ENCODE measurements at regions not wholly inside any gene's neighbourhood (a gene's known extent, or its start where the extent isn't known, plus 50 kb on each side); places are given as distances from the start of the nearest gene placed in this dataset.
"Not testable (repeated sequence)": the region's sequence is repeated elsewhere in the genome, so short reads cannot be mapped to it uniquely, and the experiment has no call there.

- DNase-seq (ENCODE audit: low read depth in 2 of 2), result no peak
Measured at GRCh38 chrX:22534643-22535042, 261.9 kb downstream of the CBLL2 start.

GRCh38 chrX:22536746-22537304 lies 264.1 kb downstream of the CBLL2 start:
- DNase-seq (ENCODE audit: low read depth in 2 of 2), result no peak

- no peak for DNase-seq (ENCODE audit: low read depth in 2 of 2)
Measured at GRCh38 chrX:22538580-22538979, 265.9 kb downstream of the CBLL2 start.

GRCh38 chrX:22541926-22542325 lies 269.2 kb downstream of the CBLL2 start:
- no peak for DNase-seq (ENCODE audit: low read depth in 2 of 2)

- DNase-seq (ENCODE audit: low read depth in 2 of 2), result no peak
Measured at GRCh38 chrX:22542641-22543040, 269.9 kb downstream of the CBLL2 start.

GRCh38 chrX:22559506-22559905 lies 286.8 kb downstream of the CBLL2 start:
- no peak for DNase-seq (ENCODE audit: low read depth in 2 of 2)

- no peak for DNase-seq (ENCODE audit: low read depth in 2 of 2)
Measured at GRCh38 chrX:22575161-22575845, 302.6 kb downstream of the CBLL2 start.

GRCh38 chrX:22577181-22577580 lies 304.5 kb downstream of the CBLL2 start:
- no peak for DNase-seq (ENCODE audit: low read depth in 2 of 2)

- DNase-seq (ENCODE audit: low read depth in 2 of 2), result no peak
Measured at GRCh38 chrX:22585831-22586230, 313.1 kb downstream of the CBLL2 start.

GRCh38 chrX:22589845-22590244 lies 317.1 kb downstream of the CBLL2 start:
- DNase-seq (ENCODE audit: low read depth in 2 of 2), result no peak

- no peak for DNase-seq (ENCODE audit: low read depth in 2 of 2)
Measured at GRCh38 chrX:22594766-22595165, 322.1 kb downstream of the CBLL2 start.

- DNase-seq (ENCODE audit: low read depth in 2 of 2), result no peak
Measured at GRCh38 chrX:22603060-22603459, 330.3 kb downstream of the CBLL2 start.

GRCh38 chrX:22609452-22609851 lies 336.7 kb downstream of the CBLL2 start:
- not testable (repeated sequence) for DNase-seq (ENCODE audit: low read depth in 2 of 2)

GRCh38 chrX:22616867-22617266 lies 344.2 kb downstream of the CBLL2 start:
- no peak for DNase-seq (ENCODE audit: low read depth in 2 of 2)

- DNase-seq (ENCODE audit: low read depth in 2 of 2), result no peak
Measured at GRCh38 chrX:22627576-22627975, 354.9 kb downstream of the CBLL2 start.

- no peak for DNase-seq (ENCODE audit: low read depth in 2 of 2)
Measured at GRCh38 chrX:22628275-22628674, 355.6 kb downstream of the CBLL2 start.

- DNase-seq (ENCODE audit: low read depth in 2 of 2), result no peak
Measured at GRCh38 chrX:22629105-22629725, 356.5 kb downstream of the CBLL2 start.

GRCh38 chrX:22634083-22634482 lies 361.4 kb downstream of the CBLL2 start:
- DNase-seq (ENCODE audit: low read depth in 2 of 2), result no peak

GRCh38 chrX:22634751-22635150 lies 362.0 kb downstream of the CBLL2 start:
- DNase-seq (ENCODE audit: low read depth in 2 of 2), result no peak

GRCh38 chrX:22648281-22648680 lies 351.5 kb upstream of the DDX53 start:
- no peak for DNase-seq (ENCODE audit: low read depth in 2 of 2)

- DNase-seq (ENCODE audit: low read depth in 2 of 2), result no peak
Measured at GRCh38 chrX:22650691-22651090, 349.1 kb upstream of the DDX53 start.

- DNase-seq (ENCODE audit: low read depth in 2 of 2), result no peak
Measured at GRCh38 chrX:22652596-22652995, 347.2 kb upstream of the DDX53 start.

GRCh38 chrX:22660756-22661155 lies 339.0 kb upstream of the DDX53 start:
- DNase-seq (ENCODE audit: low read depth in 2 of 2), result no peak
